Loucy (cell line): ENCODE measurements at regions not wholly inside any gene's neighbourhood (a gene's known extent, or its start where the extent isn't known, plus 50 kb on each side); places are given as distances from the start of the nearest gene placed in this dataset.

Source experiments
- H2AFZ ChIP-seq: fragments of 200-600 bp; sonication (generic); 2 replicates; pipeline ENCODE4 v1.6.0; 2016; ENCODE audit warnings: antibody characterized with exemption, mild to moderate bottlenecking, low read length, moderate library complexity
- H3F3A ChIP-seq: fragments of 200-600 bp; 2 replicates; pipeline ENCODE4 v1.6.0; 2016; ENCODE audit warnings: antibody characterized with exemption, low read depth, mild to moderate bottlenecking
- H3K27me3 ChIP-seq: fragments of 200-600 bp; sonication (generic); 2 replicates; pipeline ENCODE4 v1.6.1; 2014; ENCODE audit warnings: low read length, mild to moderate bottlenecking; ENCODE audit not compliant: insufficient read depth, poor library complexity, severe bottlenecking
- H3K36me3 ChIP-seq: fragments of 200-600 bp; sonication (generic); 2 replicates; pipeline ENCODE4 v1.6.1; 2016; ENCODE audit warnings: low read length; ENCODE audit not compliant: insufficient read depth
- H3K4me1 ChIP-seq: fragments of 200-600 bp; sonication (generic); 2 replicates; pipeline ENCODE4 v1.5.1; 2014; ENCODE audit warnings: low read length, mild to moderate bottlenecking; ENCODE audit not compliant: insufficient read depth, poor library complexity, severe bottlenecking
- H3K4me2 ChIP-seq: fragments of 200-600 bp; sonication (generic); 2 replicates; pipeline ENCODE4 v1.6.0; 2014; ENCODE audit warnings: antibody characterized with exemption, low read length, low read depth, mild to moderate bottlenecking; ENCODE audit not compliant: poor library complexity, severe bottlenecking
- H3K4me3 ChIP-seq: fragments of 200-600 bp; sonication (generic); 2 replicates; pipeline ENCODE4 v1.5.1; 2014; ENCODE audit warnings: low read length, mild to moderate bottlenecking, mixed read lengths; ENCODE audit not compliant: poor library complexity, severe bottlenecking
- H3K79me2 ChIP-seq: fragments of 200-600 bp; sonication (generic); 2 replicates; pipeline ENCODE4 v1.6.1; 2014; ENCODE audit warnings: low read length; ENCODE audit not compliant: insufficient read depth
- H3K9ac ChIP-seq: fragments of 200-600 bp; sonication (generic); 2 replicates; pipeline ENCODE4 v1.6.0; 2014; ENCODE audit warnings: mild to moderate bottlenecking, low read depth, low read length, moderate library complexity; ENCODE audit not compliant: poor library complexity, severe bottlenecking
- H3K9me2 ChIP-seq: fragments of 200-600 bp; sonication (generic); replicated peaks from 2 replicates; pipeline ENCODE4 v1.6.1; 2016; ENCODE audit warnings: low read depth, low read length, mixed read lengths
- H3K9me3 ChIP-seq: fragments of 200-600 bp; sonication (generic); 2 replicates; pipeline ENCODE4 v1.6.1; 2014; ENCODE audit warnings: mild to moderate bottlenecking, antibody characterized with exemption, low read length, low read depth; ENCODE audit not compliant: insufficient read depth
- H4K20me1 ChIP-seq: fragments of 200-600 bp; sonication (generic); 2 replicates; pipeline ENCODE4 v1.6.0; 2014; ENCODE audit warnings: antibody characterized with exemption, low read length, mild to moderate bottlenecking; ENCODE audit not compliant: insufficient read depth, poor library complexity, severe bottlenecking
- CTCF ChIP-seq: fragments of 200-600 bp; sonication (generic); conservative IDR thresholded peaks from 2 replicates; pipeline ENCODE4 v1.5.1; 2014; ENCODE audit warnings: mild to moderate bottlenecking, antibody characterized with exemption, low read length
- EZH2phosphoT487 ChIP-seq: fragments of 200-600 bp; IDR thresholded peaks from 2 replicates; pipeline ENCODE4 v1.6.1; 2018; ENCODE audit warnings: antibody characterized with exemption, mild to moderate bottlenecking, moderate library complexity, borderline replicate concordance

GRCh38 chr2:123073956-123074355 is 951.1 kb upstream of the CNTNAP5 start:
- Histone ChIP-seq H3K36me3 (no peaks in the 10 kb centered on the region), H3F3A (no peaks in the 10 kb centered on the region), H3K4me2 (no peak overlapping the region), H3K9me3 (no peaks in the 10 kb centered on the region), H3K9me2 (no peaks in the 10 kb centered on the region), H3K9ac (no peak overlapping the region), H3K4me1 (no peaks in the 10 kb centered on the region), H3K4me3 (no peak overlapping the region), H3K79me2 (no peaks in the 10 kb centered on the region), H3K27me3 (no peaks in the 10 kb centered on the region), H4K20me1 (no peaks in the 10 kb centered on the region), H2AFZ (no peak overlapping the region)
- TF ChIP-seq EZH2phosphoT487: no peak
- no peak for TF ChIP-seq CTCF

DNA sequence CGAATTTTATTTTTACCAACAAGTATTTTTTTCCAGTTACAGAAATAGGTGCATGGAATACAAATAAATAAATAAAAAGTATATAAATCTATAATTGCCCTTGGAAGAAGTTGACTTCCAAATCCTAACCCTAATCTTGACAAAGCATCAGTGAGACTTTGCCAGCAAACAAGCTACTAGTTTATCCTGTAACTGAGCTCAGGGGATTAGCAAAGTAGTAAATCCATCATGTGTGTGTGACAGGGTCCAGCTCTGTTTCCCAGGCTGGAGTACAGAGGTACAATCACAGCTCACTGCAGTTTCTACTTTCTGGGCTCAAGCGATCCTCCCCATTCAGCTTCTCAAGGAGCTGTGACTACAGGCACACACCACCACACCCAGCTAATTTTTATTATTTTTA is 948.0 kb upstream of the CNTNAP5 start:
- Histone ChIP-seq H3K4me1 (no peaks in the 10 kb centered on the region), H3K36me3 (no peaks in the 10 kb centered on the region), H3K9me2 (no peaks in the 10 kb centered on the region), H3K9me3 (no peaks in the 10 kb centered on the region), H3K4me3 (no peak overlapping the region), H2AFZ (no peak overlapping the region), H3K9ac (no peak overlapping the region), H3K4me2 (no peak overlapping the region), H3K79me2 (no peaks in the 10 kb centered on the region), H4K20me1 (no peaks in the 10 kb centered on the region), H3F3A (no peaks in the 10 kb centered on the region), H3K27me3 (no peaks in the 10 kb centered on the region)
- TF ChIP-seq CTCF (no peak), EZH2phosphoT487 (no peak)

DNA sequence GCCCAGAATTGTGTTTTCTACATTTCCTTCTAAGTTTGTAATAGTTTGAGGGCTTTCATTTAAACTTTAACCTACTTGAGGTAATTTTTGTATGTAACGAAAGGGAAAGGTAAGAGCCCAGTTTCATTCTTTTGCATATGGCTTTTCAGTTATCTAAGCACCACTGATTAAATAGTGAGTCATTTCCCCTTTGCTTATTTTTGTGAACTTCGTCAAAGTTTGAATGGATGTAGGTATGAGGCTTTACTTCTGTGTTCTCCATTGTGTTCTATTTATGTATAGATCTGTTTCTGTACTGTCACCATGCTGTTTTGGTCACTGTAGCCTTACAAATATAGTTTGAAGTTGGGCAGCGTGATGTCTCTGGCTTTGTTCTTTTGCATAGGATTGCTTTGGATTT is 944.8 kb upstream of the CNTNAP5 start:
- no peak for TF ChIP-seq EZH2phosphoT487
- no peak for TF ChIP-seq CTCF
- Histone ChIP-seq H3K9ac (no peak overlapping the region), H3K4me2 (no peak overlapping the region)

More for the DNA sequence above, 944.8 kb upstream of the CNTNAP5 start:
- no peak overlapping the region for H2AFZ ChIP-seq
- H3K9me2 ChIP-seq: no peaks in the 10 kb centered on the region
- H3K36me3 ChIP-seq: no peaks in the 10 kb centered on the region
- no peaks in the 10 kb centered on the region for H3K79me2 ChIP-seq
- no peaks in the 10 kb centered on the region for H3K9me3 ChIP-seq
- no peaks in the 10 kb centered on the region for H3K4me1 ChIP-seq
- no peak overlapping the region for H3K4me3 ChIP-seq
- H3F3A ChIP-seq: no peaks in the 10 kb centered on the region
- no peaks in the 10 kb centered on the region for H3K27me3 ChIP-seq
- H4K20me1 ChIP-seq: no peaks in the 10 kb centered on the region
